ENCODE measurements at regions not wholly inside any gene's neighbourhood (a gene's known extent, or its start where the extent isn't known, plus 50 kb on each side); places are given as distances from the start of the nearest gene placed in this dataset.

GRCh38 chr5:63555874-63556273, 406.4 kb downstream of the HTR1A start:
- no peak for ATAC-seq
- TF ChIP-seq NR2C1 (IDR thresholded peaks at IDR 0.05) (no peak), NR2C1 (tag; IDR thresholded peaks at IDR 0.05) (no peak), GATA2 (CRISPR knock-in tag; IDR thresholded peaks at IDR 0.05) (no peak)
- no peak for DNase-seq (ENCODE audit: extremely low read depth in 1 of 4, low spot score in 3 of 4)
- BruUV-seq (replicated peaks): no TSS peak
- H3K27me3 ChIP-seq (ENCODE audit: control insufficient read depth in 2 of 2, insufficient read depth in 2 of 2, low read length in 2 of 2): no peaks in the 10 kb centered on the region
- no peaks in the 10 kb centered on the region for H3K9me1 ChIP-seq (ENCODE audit: control insufficient read depth, insufficient read depth, low read length)
- intact Hi-C loops (cut with micrococcal nuclease): no loop called here
- 0 out of 2 replicates have a peak, but pooled peaks cover 2% of the 10 kb centered on the region for H3K9me3 ChIP-seq (replicated peaks; ENCODE audit: control insufficient read depth, insufficient read depth, low read depth, low read length)
- H3K9ac ChIP-seq (ENCODE audit: insufficient read depth in 1 of 2, low read depth in 2 of 2, low read length in 2 of 2): no peak overlapping the region
- FAIRE-seq: no peak
- H3K27ac ChIP-seq (ENCODE audit: extremely low read depth, low read depth, low read length): no peak overlapping the region
- H3K4me2 ChIP-seq (ENCODE audit: insufficient read depth, low read length): no peak overlapping the region
- 0% methylated on average over 4 of the region's 4 CpGs for WGBS (ENCODE audit: insufficient coverage, low coverage, missing lambda C conversion rate)
- no peaks in the 10 kb centered on the region for H3K4me1 ChIP-seq (replicated peaks in 1 of 2; ENCODE audit: control insufficient read depth in 2 of 2, insufficient read depth in 2 of 2, low read length in 2 of 2)
- H3K36me3 ChIP-seq (ENCODE audit: control insufficient read depth, insufficient read depth, low read length): no peaks in the 10 kb centered on the region
- H3K4me3 ChIP-seq: no peak overlapping the region
- CTCF ChIA-PET (ENCODE audit: low intra/inter-chr PET ratio): no interaction called here
- in situ Hi-C loops (cut with MboI): no loop called here
- H4K20me1 ChIP-seq (replicated peaks; ENCODE audit: control insufficient read depth, insufficient read depth, low read length): no peaks in the 10 kb centered on the region
- POLR2A ChIA-PET: no interaction called here
- H2AFZ ChIP-seq (ENCODE audit: low read depth, low read length): no peak overlapping the region
- H3K79me2 ChIP-seq (ENCODE audit: control insufficient read depth, insufficient read depth, low read length): no peaks in the 10 kb centered on the region

- FAIRE-seq: no peak
- H3K4me2 ChIP-seq (ENCODE audit: insufficient read depth, low read length): no peak overlapping the region
- no peak for TF ChIP-seq RBM34 (IDR thresholded peaks at IDR 0.05; ENCODE audit: borderline replicate concordance, insufficient read depth, low read length)
- TF ChIP-seq ZKSCAN3 (CRISPR knock-in tag; IDR thresholded peaks at IDR 0.05): no peak
- no peak for TF ChIP-seq CAMTA2 (CRISPR knock-in tag; conservative IDR thresholded peaks at IDR 0.05)
- no peak for TF ChIP-seq THAP12 (CRISPR knock-in tag; IDR thresholded peaks at IDR 0.05)
- TF ChIP-seq ZC3H4 (CRISPR knock-in tag; IDR thresholded peaks at IDR 0.05; ENCODE audit: borderline replicate concordance): no peak
- TF ChIP-seq CUX1 (CRISPR knock-in tag; IDR thresholded peaks at IDR 0.05): no peak
- TF ChIP-seq ZNF764 (CRISPR knock-in tag; IDR thresholded peaks at IDR 0.05; ENCODE audit: low read depth): no peak
Measured at GRCh38 chr5:63554191-63554590, 408.1 kb downstream of the HTR1A start.

More at GRCh38 chr5:63554191-63554590, 408.1 kb downstream of the HTR1A start:
- H3K27ac ChIP-seq (ENCODE audit: extremely low read depth, low read depth, low read length): no peak overlapping the region
- ChIA-PET POLR2A (interaction anchor here (0.5 kb wide), 1 partner anchor 39 kb away, joined by 3 read pairs; no protein-coding TSS in a partner anchor), CTCF (ENCODE audit: low intra/inter-chr PET ratio) (no interaction called here)
- DNase-seq (ENCODE audit: extremely low read depth in 1 of 4, low spot score in 3 of 4): no peak
- intact Hi-C loops (cut with micrococcal nuclease): no loop called here
- no peak for ATAC-seq
- WGBS (ENCODE audit: insufficient coverage, low coverage, missing lambda C conversion rate): 8% methylated on average over 3 of the region's 3 CpGs
- H3K9me1 ChIP-seq (ENCODE audit: control insufficient read depth, insufficient read depth, low read length): no peaks in the 10 kb centered on the region
- in situ Hi-C loops (cut with MboI): no loop called here
- no peaks in the 10 kb centered on the region for H4K20me1 ChIP-seq (replicated peaks; ENCODE audit: control insufficient read depth, insufficient read depth, low read length)
- no peaks in the 10 kb centered on the region for H3K36me3 ChIP-seq (ENCODE audit: control insufficient read depth, insufficient read depth, low read length)
- 0 out of 2 replicates have a peak, but pooled peaks cover 2% of the 10 kb centered on the region for H3K9me3 ChIP-seq (replicated peaks; ENCODE audit: control insufficient read depth, insufficient read depth, low read depth, low read length)
- no peak overlapping the region for H3K9ac ChIP-seq (ENCODE audit: insufficient read depth in 1 of 2, low read depth in 2 of 2, low read length in 2 of 2)
- H2AFZ ChIP-seq (ENCODE audit: low read depth, low read length): no peak overlapping the region
- H3K4me1 ChIP-seq (replicated peaks in 1 of 2; ENCODE audit: control insufficient read depth in 2 of 2, insufficient read depth in 2 of 2, low read length in 2 of 2): no peaks in the 10 kb centered on the region
- BruUV-seq (replicated peaks): no TSS peak
- H3K79me2 ChIP-seq (ENCODE audit: control insufficient read depth, insufficient read depth, low read length): no peaks in the 10 kb centered on the region
- H3K4me3 ChIP-seq: no peak overlapping the region
- no peaks in the 10 kb centered on the region for H3K27me3 ChIP-seq (ENCODE audit: control insufficient read depth in 2 of 2, insufficient read depth in 2 of 2, low read length in 2 of 2)

Measured in K562 (cell line).